ENCODE measurements at regions not wholly inside any gene's neighbourhood (a gene's known extent, or its start where the extent isn't known, plus 50 kb on each side); places are given as distances from the start of the nearest gene placed in this dataset.
A peak's percentile ranks its signal among the peaks of the same experiment; 100 is the strongest.

- TF ChIP-seq NR2F1 (conservative IDR thresholded peaks at IDR 0.05) (no peak), BCLAF1 (IDR thresholded peaks at IDR 0.05) (no peak), MXI1 (IDR thresholded peaks at IDR 0.05; ENCODE audit: low read depth, low read length) (no peak), SIN3A (IDR thresholded peaks at IDR 0.05; ENCODE audit: low read depth, low read length) (no peak), GATAD2B (conservative IDR thresholded peaks at IDR 0.05; ENCODE audit: low read depth) (no peak), MYB (IDR thresholded peaks at IDR 0.05; ENCODE audit: borderline replicate concordance, low read depth, low read length) (no peak), DPF2 (IDR thresholded peaks at IDR 0.05) (no peak), SIX5 (IDR thresholded peaks at IDR 0.05; ENCODE audit: low read depth, low read length, severe bottlenecking) (no peak), TCF3 (IDR thresholded peaks at IDR 0.05; ENCODE audit: borderline replicate concordance, insufficient read depth, low read depth, low read length) (no peak), YY1 (IDR thresholded peaks at IDR 0.05; ENCODE audit: low read depth, low read length) (no peak), ZZZ3 (IDR thresholded peaks at IDR 0.05; ENCODE audit: control insufficient read depth, insufficient read length, low read depth) (no peak), ZNF384 (IDR thresholded peaks at IDR 0.05; ENCODE audit: borderline replicate concordance, low read depth, low read length) (no peak), ZNF217 (IDR thresholded peaks at IDR 0.05) (no peak), RAD51 (IDR thresholded peaks at IDR 0.05) (no peak), EP300 (IDR thresholded peaks at IDR 0.05; ENCODE audit: borderline replicate concordance in 1 of 2, control insufficient read depth in 1 of 2, low read depth in 2 of 2, low read length in 2 of 2) (no peak)
- intact Hi-C loops (cut with micrococcal nuclease; ENCODE audit: unreplicated experiment) (loop anchor here (5.0 to 10.0 kb wide), 2 partner anchors 416 to 508 kb away; partner anchors contain the start of gene JARID2), in situ Hi-C loops (cut with MboI) (no loop called here)
- FAIRE-seq (no peak), ATAC-seq (no peak), DNase-seq (ENCODE audit: low read depth, low spot score) (no peak)
- H3K4me1 ChIP-seq (ENCODE audit: control insufficient read depth, insufficient read depth, low read length) = peaks cover 34% of the 10 kb centered on the region
- H3K79me2 ChIP-seq (ENCODE audit: control insufficient read depth, insufficient read depth, low read length) = no peaks in the 10 kb centered on the region
- no peak overlapping the region for H3K9ac ChIP-seq (ENCODE audit: control insufficient read depth, insufficient read depth, low read length)
- 63% methylated on average over 5 of the region's 5 CpGs for WGBS (ENCODE audit: insufficient coverage, insufficient replicate concordance, low lambda C conversion rate, missing lambda C conversion rate)
- H3K4me3 ChIP-seq = no peak overlapping the region
- ChIA-PET RAD21 (ENCODE audit: unreplicated experiment) (no interaction called here), CTCF (interaction anchor here (0.6 kb wide), 1 partner anchor 285 kb away, joined by 3 read pairs; no protein-coding TSS in a partner anchor), SMC1A (ENCODE audit: uncharacterized antibody, unreplicated experiment) (interaction anchor here (1.4 kb wide), 2 partner anchors 9 to 10 kb away, joined by 4 to 10 read pairs; no protein-coding TSS in a partner anchor), POLR2A (no interaction called here)
- no peak overlapping the region for H3K27ac ChIP-seq (ENCODE audit: control insufficient read depth, insufficient read depth)
- H4K20me1 ChIP-seq (ENCODE audit: control insufficient read depth, insufficient read depth) = no peaks in the 10 kb centered on the region
- no peaks in the 10 kb centered on the region for H3K27me3 ChIP-seq (replicated peaks in 1 of 2; ENCODE audit: control insufficient read depth in 2 of 2, insufficient read depth in 2 of 2, low read length in 1 of 2)
- no TSS peak for BruUV-seq (replicated peaks)
- no peaks in the 10 kb centered on the region; the same call in 2 of the 3 replicates for H3K9me3 ChIP-seq (replicated peaks; ENCODE audit: control insufficient read depth, insufficient read depth, low read length)
- H3K36me3 ChIP-seq (ENCODE audit: control insufficient read depth in 2 of 2, insufficient read depth in 2 of 2, low read length in 1 of 2) = no peaks in the 10 kb centered on the region
- H3K4me2 ChIP-seq (ENCODE audit: control insufficient read depth, insufficient read depth) = no peak overlapping the region
- H2AFZ ChIP-seq (ENCODE audit: control insufficient read depth, low read depth, low read length) = peak overlapping the region; percentile 32
Measured at GRCh38 chr6:14738933-14739332, 506.9 kb upstream of the JARID2 start.

Measured in GM12878 (cell line).